Loucy (cell line): ENCODE measurements at regions not wholly inside any gene's neighbourhood (a gene's known extent, or its start where the extent isn't known, plus 50 kb on each side); places are given as distances from the start of the nearest gene placed in this dataset.

Experiments used
- H2AFZ ChIP-seq: fragments of 200-600 bp; sonication (generic); 2 replicates; pipeline ENCODE4 v1.6.0; 2016; ENCODE audit warnings: antibody characterized with exemption, mild to moderate bottlenecking, low read length, moderate library complexity
- H3F3A ChIP-seq: fragments of 200-600 bp; 2 replicates; pipeline ENCODE4 v1.6.0; 2016; ENCODE audit warnings: antibody characterized with exemption, low read depth, mild to moderate bottlenecking
- H3K27me3 ChIP-seq: fragments of 200-600 bp; sonication (generic); 2 replicates; pipeline ENCODE4 v1.6.1; 2014; ENCODE audit warnings: low read length, mild to moderate bottlenecking; ENCODE audit not compliant: insufficient read depth, poor library complexity, severe bottlenecking
- H3K36me3 ChIP-seq: fragments of 200-600 bp; sonication (generic); 2 replicates; pipeline ENCODE4 v1.6.1; 2016; ENCODE audit warnings: low read length; ENCODE audit not compliant: insufficient read depth
- H3K4me1 ChIP-seq: fragments of 200-600 bp; sonication (generic); 2 replicates; pipeline ENCODE4 v1.5.1; 2014; ENCODE audit warnings: low read length, mild to moderate bottlenecking; ENCODE audit not compliant: insufficient read depth, poor library complexity, severe bottlenecking
- H3K4me2 ChIP-seq: fragments of 200-600 bp; sonication (generic); 2 replicates; pipeline ENCODE4 v1.6.0; 2014; ENCODE audit warnings: antibody characterized with exemption, low read length, low read depth, mild to moderate bottlenecking; ENCODE audit not compliant: poor library complexity, severe bottlenecking
- H3K4me3 ChIP-seq: fragments of 200-600 bp; sonication (generic); 2 replicates; pipeline ENCODE4 v1.5.1; 2014; ENCODE audit warnings: low read length, mild to moderate bottlenecking, mixed read lengths; ENCODE audit not compliant: poor library complexity, severe bottlenecking
- H3K79me2 ChIP-seq: fragments of 200-600 bp; sonication (generic); 2 replicates; pipeline ENCODE4 v1.6.1; 2014; ENCODE audit warnings: low read length; ENCODE audit not compliant: insufficient read depth
- H3K9ac ChIP-seq: fragments of 200-600 bp; sonication (generic); 2 replicates; pipeline ENCODE4 v1.6.0; 2014; ENCODE audit warnings: mild to moderate bottlenecking, low read depth, low read length, moderate library complexity; ENCODE audit not compliant: poor library complexity, severe bottlenecking
- H3K9me2 ChIP-seq: fragments of 200-600 bp; sonication (generic); replicated peaks from 2 replicates; pipeline ENCODE4 v1.6.1; 2016; ENCODE audit warnings: low read depth, low read length, mixed read lengths
- H3K9me3 ChIP-seq: fragments of 200-600 bp; sonication (generic); 2 replicates; pipeline ENCODE4 v1.6.1; 2014; ENCODE audit warnings: mild to moderate bottlenecking, antibody characterized with exemption, low read length, low read depth; ENCODE audit not compliant: insufficient read depth
- H4K20me1 ChIP-seq: fragments of 200-600 bp; sonication (generic); 2 replicates; pipeline ENCODE4 v1.6.0; 2014; ENCODE audit warnings: antibody characterized with exemption, low read length, mild to moderate bottlenecking; ENCODE audit not compliant: insufficient read depth, poor library complexity, severe bottlenecking
- EZH2phosphoT487 ChIP-seq: fragments of 200-600 bp; IDR thresholded peaks from 2 replicates; pipeline ENCODE4 v1.6.1; 2018; ENCODE audit warnings: antibody characterized with exemption, mild to moderate bottlenecking, moderate library complexity, borderline replicate concordance
- TF ChIP-seq, protein P1 (sequence below): fragments of 200-600 bp; sonication (generic); conservative IDR thresholded peaks from 2 replicates; pipeline ENCODE4 v1.5.1; 2014; ENCODE audit warnings: mild to moderate bottlenecking, antibody characterized with exemption, low read length

DNA sequence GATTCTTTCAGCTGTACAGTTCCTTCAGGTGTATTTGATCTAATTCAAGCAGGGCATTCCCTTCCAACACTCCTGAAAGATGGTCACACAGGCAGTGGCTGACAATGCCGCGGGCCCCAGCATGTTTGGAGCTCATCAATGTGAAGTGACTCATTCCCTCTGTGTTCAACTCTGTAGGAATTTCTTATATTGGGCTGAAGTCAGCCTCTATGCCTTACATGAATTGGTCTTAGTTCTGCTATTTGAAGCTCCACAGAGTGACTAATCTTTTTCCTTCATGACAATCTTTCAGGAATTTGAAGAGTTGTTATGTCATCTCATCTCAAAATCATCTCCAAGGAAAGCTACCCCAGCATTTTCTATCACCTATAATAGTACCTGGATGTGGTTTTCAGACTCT lies 142.5 kb upstream of the C2CD4B start:
- TF ChIP-seq, protein P1, sequence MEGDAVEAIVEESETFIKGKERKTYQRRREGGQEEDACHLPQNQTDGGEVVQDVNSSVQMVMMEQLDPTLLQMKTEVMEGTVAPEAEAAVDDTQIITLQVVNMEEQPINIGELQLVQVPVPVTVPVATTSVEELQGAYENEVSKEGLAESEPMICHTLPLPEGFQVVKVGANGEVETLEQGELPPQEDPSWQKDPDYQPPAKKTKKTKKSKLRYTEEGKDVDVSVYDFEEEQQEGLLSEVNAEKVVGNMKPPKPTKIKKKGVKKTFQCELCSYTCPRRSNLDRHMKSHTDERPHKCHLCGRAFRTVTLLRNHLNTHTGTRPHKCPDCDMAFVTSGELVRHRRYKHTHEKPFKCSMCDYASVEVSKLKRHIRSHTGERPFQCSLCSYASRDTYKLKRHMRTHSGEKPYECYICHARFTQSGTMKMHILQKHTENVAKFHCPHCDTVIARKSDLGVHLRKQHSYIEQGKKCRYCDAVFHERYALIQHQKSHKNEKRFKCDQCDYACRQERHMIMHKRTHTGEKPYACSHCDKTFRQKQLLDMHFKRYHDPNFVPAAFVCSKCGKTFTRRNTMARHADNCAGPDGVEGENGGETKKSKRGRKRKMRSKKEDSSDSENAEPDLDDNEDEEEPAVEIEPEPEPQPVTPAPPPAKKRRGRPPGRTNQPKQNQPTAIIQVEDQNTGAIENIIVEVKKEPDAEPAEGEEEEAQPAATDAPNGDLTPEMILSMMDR, result no peak
- TF ChIP-seq EZH2phosphoT487, result no peak
- Histone ChIP-seq H3K4me1 (peaks cover 11% of the 10 kb centered on the region), H2AFZ (peak overlapping the region; percentile 81; the same call in 1 of the 2 replicates)

GRCh38 chr15:62316413-62317060 lies 151.5 kb upstream of the C2CD4B start:
- no peaks in the 10 kb centered on the region for H3K79me2 ChIP-seq
- H3K27me3 ChIP-seq, result no peaks in the 10 kb centered on the region
- no peak overlapping the region for H2AFZ ChIP-seq
- H3F3A ChIP-seq, result no peaks in the 10 kb centered on the region
- H4K20me1 ChIP-seq, result no peaks in the 10 kb centered on the region
- H3K9ac ChIP-seq, result no peak overlapping the region
- H3K9me2 ChIP-seq, result no peaks in the 10 kb centered on the region
- no peak overlapping the region for H3K4me3 ChIP-seq
- no peaks in the 10 kb centered on the region for H3K4me1 ChIP-seq
- no peaks in the 10 kb centered on the region for H3K36me3 ChIP-seq
- H3K4me2 ChIP-seq, result no peak overlapping the region
- H3K9me3 ChIP-seq, result no peaks in the 10 kb centered on the region
- no peak for TF ChIP-seq EZH2phosphoT487
- TF ChIP-seq, protein P1, result no peak

More for the DNA sequence above, 142.5 kb upstream of the C2CD4B start:
- no peaks in the 10 kb centered on the region for H3F3A ChIP-seq
- H3K36me3 ChIP-seq, result no peaks in the 10 kb centered on the region
- H3K9ac ChIP-seq, result no peak overlapping the region
- no peaks in the 10 kb centered on the region for H4K20me1 ChIP-seq
- no peaks in the 10 kb centered on the region for H3K79me2 ChIP-seq
- no peak overlapping the region for H3K4me2 ChIP-seq
- H3K9me3 ChIP-seq, result no peaks in the 10 kb centered on the region
- no peak overlapping the region for H3K4me3 ChIP-seq
- H3K9me2 ChIP-seq, result no peaks in the 10 kb centered on the region
- H3K27me3 ChIP-seq, result no peaks in the 10 kb centered on the region

GRCh38 chr15:62320259-62320658 lies 155.2 kb upstream of the C2CD4B start:
- Histone ChIP-seq H3K4me1 (no peaks in the 10 kb centered on the region), H3K36me3 (no peaks in the 10 kb centered on the region), H3F3A (no peaks in the 10 kb centered on the region), H3K27me3 (no peaks in the 10 kb centered on the region), H3K4me3 (no peak overlapping the region), H2AFZ (no peak overlapping the region), H4K20me1 (no peaks in the 10 kb centered on the region), H3K79me2 (no peaks in the 10 kb centered on the region), H3K9me3 (no peaks in the 10 kb centered on the region), H3K9me2 (no peaks in the 10 kb centered on the region), H3K9ac (no peak overlapping the region), H3K4me2 (no peak overlapping the region)
- TF ChIP-seq, protein P1, result no peak
- TF ChIP-seq EZH2phosphoT487, result no peak
